Breast epithelium (tissue), 3 donors: ENCODE measurements at regions not wholly inside any gene's neighbourhood (a gene's known extent, or its start where the extent isn't known, plus 50 kb on each side); places are given as distances from the start of the nearest gene placed in this dataset.

ENCODE experiments used
- CTCF ChIP-seq, 3 donors: fragments of 450-650 bp; IDR thresholded peaks; one replicate each; pipeline ENCODE4 v1.5.1; 2016 to 2017; ENCODE audit warnings: antibody characterized with exemption in 3 of 3, mild to moderate bottlenecking in 3 of 3, moderate library complexity in 3 of 3
- POLR2AphosphoS5 ChIP-seq, 3 donors: sonication (generic); formaldehyde crosslinking; IDR thresholded peaks; one replicate each; pipeline ENCODE4 v1.6.1; 2017; ENCODE audit warnings: antibody characterized with exemption in 3 of 3

DNA sequence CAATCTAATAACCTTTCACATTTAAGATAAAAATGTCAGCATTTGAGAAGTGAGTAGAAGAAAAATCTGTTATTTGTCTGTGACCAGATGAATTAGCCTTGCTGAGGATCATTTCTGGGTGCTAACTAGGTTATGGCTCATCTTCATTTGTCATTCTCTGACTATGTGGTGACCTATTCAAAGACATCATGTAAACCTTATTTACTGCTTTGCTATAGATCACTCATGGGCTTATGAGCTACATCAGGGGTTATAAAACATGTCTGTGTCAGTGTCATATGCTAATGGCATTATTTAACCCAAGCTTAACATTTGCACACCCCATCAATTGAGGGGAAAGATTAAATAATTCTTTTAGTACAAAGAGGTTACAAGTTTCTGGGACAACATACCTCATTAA is 555.5 kb upstream of the CYLC2 start:
- TF ChIP-seq CTCF (IDR thresholded peaks at IDR 0.05), result no peak
- no peak for TF ChIP-seq POLR2AphosphoS5 (IDR thresholded peaks at IDR 0.05)
